Astrocyte (in vitro differentiated cells and primary cell): ENCODE measurements at regions not wholly inside any gene's neighbourhood (a gene's known extent, or its start where the extent isn't known, plus 50 kb on each side); places are given as distances from the start of the nearest gene placed in this dataset.

Experiments
- DNase-seq: peaks from one replicate; pipeline ENCODE4 v3.0.0-alpha.2; 2010; ENCODE audit warnings: low read depth
- FAIRE-seq: peaks from 2 replicates; lab custom pipeline; 2011; peaks lifted over from hg19 to GRCh38; lab: Jason Lieb, UNC
- H2AFZ ChIP-seq: 2 replicates; pipeline ENCODE4 v1.6.0; 2012; ENCODE audit warnings: low read depth, low read length, inconsistent platforms
- H3K27ac ChIP-seq: 2 replicates; pipeline ENCODE4 v1.5.1; 2011; ENCODE audit warnings: low read depth, low read length, inconsistent platforms
- H3K27me3 ChIP-seq: 2 replicates; pipeline ENCODE4 v1.6.0; 2011; ENCODE audit warnings: low read length, inconsistent platforms; ENCODE audit not compliant: insufficient read depth
- H3K36me3 ChIP-seq: 2 replicates; pipeline ENCODE4 v1.5.1; 2011; ENCODE audit warnings: low read length, inconsistent platforms; ENCODE audit not compliant: insufficient read depth
- H3K4me1 ChIP-seq: 2 replicates; pipeline ENCODE4 v1.5.1; 2011; ENCODE audit warnings: low read length, inconsistent platforms; ENCODE audit not compliant: insufficient read depth
- H3K4me2 ChIP-seq: 2 replicates; pipeline ENCODE4 v1.6.0; 2012; ENCODE audit warnings: low read length, inconsistent platforms
- H3K4me3 ChIP-seq: 2 replicates; pipeline ENCODE4 v1.5.1; 2011; ENCODE audit warnings: low read depth, mild to moderate bottlenecking, low read length, inconsistent platforms; ENCODE audit not compliant: insufficient read depth
- H3K79me2 ChIP-seq: 2 replicates; pipeline ENCODE4 v1.6.0; 2012; ENCODE audit warnings: mild to moderate bottlenecking, low read length, inconsistent platforms; ENCODE audit not compliant: insufficient read depth
- H3K9ac ChIP-seq: 2 replicates; pipeline ENCODE4 v1.6.0; 2012; ENCODE audit warnings: mild to moderate bottlenecking, low read length, inconsistent platforms
- H3K9me3 ChIP-seq: 2 replicates; pipeline ENCODE4 v1.5.1; 2012; ENCODE audit warnings: low read depth, mild to moderate bottlenecking, low read length, inconsistent platforms; ENCODE audit not compliant: insufficient read depth
- H4K20me1 ChIP-seq: 2 replicates; pipeline ENCODE4 v1.6.0; 2012; ENCODE audit warnings: low read length, inconsistent platforms; ENCODE audit not compliant: insufficient read depth
- H3K27ac Mint-ChIP-seq: one replicate; pipeline ENCODE4 v1.8.0; 2021; ENCODE audit warnings: mild to moderate bottlenecking, mixed read lengths; ENCODE audit not compliant: unreplicated experiment
- H3K27me3 Mint-ChIP-seq: one replicate; pipeline ENCODE4 v1.8.0; 2021; ENCODE audit warnings: low read depth, mixed read lengths; ENCODE audit not compliant: unreplicated experiment
- H3K36me3 Mint-ChIP-seq: one replicate; pipeline ENCODE4 v1.8.0; 2021; ENCODE audit warnings: low read depth, mixed read lengths; ENCODE audit not compliant: unreplicated experiment
- H3K4me1 Mint-ChIP-seq: one replicate; pipeline ENCODE4 v1.8.0; 2021; ENCODE audit warnings: low read depth, mixed read lengths; ENCODE audit not compliant: unreplicated experiment
- H3K4me3 Mint-ChIP-seq: one replicate; pipeline ENCODE4 v1.8.0; 2021; ENCODE audit warnings: mild to moderate bottlenecking, moderate library complexity, mixed read lengths; ENCODE audit not compliant: unreplicated experiment
- H3K9me3 Mint-ChIP-seq: one replicate; pipeline ENCODE4 v1.8.0; 2021; ENCODE audit warnings: mild to moderate bottlenecking, mixed read lengths; ENCODE audit not compliant: unreplicated experiment
- EZH2 ChIP-seq: IDR thresholded peaks from 2 replicates; pipeline ENCODE4 v1.6.1; 2012; ENCODE audit warnings: mild to moderate bottlenecking, low read length, inconsistent platforms; ENCODE audit not compliant: insufficient read depth
- TF ChIP-seq, protein P1 (sequence below): IDR thresholded peaks from 2 replicates; pipeline ENCODE4 v1.5.1; 2011; ENCODE audit warnings: low read depth, mild to moderate bottlenecking, inconsistent platforms, low read length, moderate library complexity; ENCODE audit not compliant: insufficient read depth

DNA sequence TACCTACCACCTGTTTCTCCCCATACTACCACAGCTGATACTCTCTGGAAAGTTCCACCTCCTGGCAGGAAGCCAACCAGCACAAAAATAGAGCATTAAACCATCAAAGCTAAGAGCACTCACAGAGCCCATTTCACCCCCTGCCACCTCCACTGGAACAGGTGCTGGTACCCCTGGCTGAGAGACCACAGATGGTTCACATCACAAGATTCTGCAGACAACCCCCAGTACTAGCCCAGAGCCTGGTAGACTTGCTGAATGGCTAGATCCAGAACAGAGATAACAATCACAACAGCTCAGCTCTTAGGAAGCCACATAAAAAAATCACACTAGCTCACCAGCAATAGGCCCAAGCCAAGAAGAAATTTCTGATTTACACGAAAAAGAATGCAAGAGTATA, 855.2 kb downstream of the FSCB start:
- FAIRE-seq (no peak), DNase-seq (no peak)
- H3K36me3 ChIP-seq = no peaks in the 10 kb centered on the region
- H4K20me1 ChIP-seq = no peaks in the 10 kb centered on the region
- no peak overlapping the region for H2AFZ ChIP-seq
- Mint-ChIP-seq H3K4me1 (no peaks in the 10 kb centered on the region), H3K27ac (no peak overlapping the region), H3K36me3 (no peaks in the 10 kb centered on the region), H3K27me3 (no peaks in the 10 kb centered on the region), H3K9me3 (no peaks in the 10 kb centered on the region), H3K4me3 (no peak overlapping the region)
- no peak overlapping the region for H3K27ac ChIP-seq
- no peak overlapping the region for H3K9ac ChIP-seq
- peaks cover 5% of the 10 kb centered on the region for H3K9me3 ChIP-seq
- H3K79me2 ChIP-seq = no peaks in the 10 kb centered on the region
- no peak overlapping the region for H3K4me3 ChIP-seq
- TF ChIP-seq EZH2 = no peak
- TF ChIP-seq, protein P1, sequence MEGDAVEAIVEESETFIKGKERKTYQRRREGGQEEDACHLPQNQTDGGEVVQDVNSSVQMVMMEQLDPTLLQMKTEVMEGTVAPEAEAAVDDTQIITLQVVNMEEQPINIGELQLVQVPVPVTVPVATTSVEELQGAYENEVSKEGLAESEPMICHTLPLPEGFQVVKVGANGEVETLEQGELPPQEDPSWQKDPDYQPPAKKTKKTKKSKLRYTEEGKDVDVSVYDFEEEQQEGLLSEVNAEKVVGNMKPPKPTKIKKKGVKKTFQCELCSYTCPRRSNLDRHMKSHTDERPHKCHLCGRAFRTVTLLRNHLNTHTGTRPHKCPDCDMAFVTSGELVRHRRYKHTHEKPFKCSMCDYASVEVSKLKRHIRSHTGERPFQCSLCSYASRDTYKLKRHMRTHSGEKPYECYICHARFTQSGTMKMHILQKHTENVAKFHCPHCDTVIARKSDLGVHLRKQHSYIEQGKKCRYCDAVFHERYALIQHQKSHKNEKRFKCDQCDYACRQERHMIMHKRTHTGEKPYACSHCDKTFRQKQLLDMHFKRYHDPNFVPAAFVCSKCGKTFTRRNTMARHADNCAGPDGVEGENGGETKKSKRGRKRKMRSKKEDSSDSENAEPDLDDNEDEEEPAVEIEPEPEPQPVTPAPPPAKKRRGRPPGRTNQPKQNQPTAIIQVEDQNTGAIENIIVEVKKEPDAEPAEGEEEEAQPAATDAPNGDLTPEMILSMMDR = no peak
- no peaks in the 10 kb centered on the region for H3K4me1 ChIP-seq
- no peak overlapping the region for H3K4me2 ChIP-seq
- H3K27me3 ChIP-seq = no peaks in the 10 kb centered on the region

DNA sequence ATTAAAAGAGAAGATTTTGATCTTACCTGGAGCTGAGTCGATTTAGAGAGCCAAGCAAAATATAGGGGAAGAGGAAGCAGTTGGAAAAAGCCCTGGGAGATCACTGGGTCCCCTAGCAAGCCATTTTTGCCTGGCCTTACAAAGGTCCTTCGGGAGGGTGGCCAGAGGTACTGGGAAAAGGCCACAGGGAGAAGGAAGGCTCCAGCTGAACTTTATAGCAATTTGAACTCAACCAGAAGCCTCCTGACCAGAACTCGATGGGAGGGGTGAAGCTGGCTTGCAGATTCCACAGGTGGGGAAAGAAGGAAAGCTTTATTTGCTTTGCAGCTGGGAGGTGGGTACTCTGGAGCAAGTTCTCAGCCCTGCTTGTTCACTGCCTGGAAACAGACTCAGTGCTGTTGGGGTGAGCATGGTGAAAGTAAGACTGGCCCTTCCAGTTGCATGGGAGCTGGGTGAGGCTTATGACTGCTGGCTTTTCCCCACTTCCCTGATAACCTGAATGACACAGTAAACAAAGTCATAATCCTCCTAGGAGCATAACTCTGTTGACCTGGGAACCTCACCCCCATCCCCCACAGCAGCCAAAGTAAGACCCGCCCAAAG, 855.8 kb downstream of the FSCB start:
- TF ChIP-seq, protein P1 = no peak
- TF ChIP-seq EZH2 = no peak
- no peak overlapping the region for H3K9ac ChIP-seq
- no peaks in the 10 kb centered on the region for H3K79me2 ChIP-seq
- H3K4me2 ChIP-seq = no peak overlapping the region
- H3K9me3 Mint-ChIP-seq = no peaks in the 10 kb centered on the region
- no peaks in the 10 kb centered on the region for H3K36me3 ChIP-seq
- no peaks in the 10 kb centered on the region for H3K4me1 Mint-ChIP-seq
- no peaks in the 10 kb centered on the region for H3K27me3 Mint-ChIP-seq
- no peak for DNase-seq
- no peak overlapping the region for H3K4me3 ChIP-seq
- no peaks in the 10 kb centered on the region for H3K36me3 Mint-ChIP-seq
- peaks cover 5% of the 10 kb centered on the region for H3K9me3 ChIP-seq
- no peak overlapping the region for H2AFZ ChIP-seq
- H3K4me1 ChIP-seq = no peaks in the 10 kb centered on the region
- H3K27ac Mint-ChIP-seq = no peak overlapping the region
- H3K4me3 Mint-ChIP-seq = no peak overlapping the region
- no peaks in the 10 kb centered on the region for H4K20me1 ChIP-seq
- FAIRE-seq = no peak
- no peak overlapping the region for H3K27ac ChIP-seq
- H3K27me3 ChIP-seq = no peaks in the 10 kb centered on the region

DNA sequence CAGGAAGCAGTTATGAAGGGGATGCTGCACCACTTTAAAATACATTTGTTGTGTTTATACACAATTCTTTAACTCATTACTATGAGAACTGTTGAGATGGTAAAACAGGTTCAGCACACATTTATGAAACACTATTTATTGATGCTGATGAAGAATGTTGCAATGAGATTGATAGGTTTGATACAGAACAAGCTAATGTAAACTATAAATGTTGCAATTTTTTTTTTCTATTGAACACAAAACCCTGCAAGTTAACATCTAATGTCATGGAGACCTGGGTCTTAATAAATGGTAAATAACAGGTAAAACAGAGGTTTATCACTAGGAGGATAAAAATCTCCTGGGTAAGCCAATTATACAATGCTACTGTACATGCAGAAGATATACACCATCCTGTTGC, 857.6 kb downstream of the FSCB start:
- no peaks in the 10 kb centered on the region for H3K9me3 Mint-ChIP-seq
- no peak overlapping the region for H2AFZ ChIP-seq

More for the DNA sequence above, 857.6 kb downstream of the FSCB start:
- peaks cover 5% of the 10 kb centered on the region for H3K9me3 ChIP-seq
- Mint-ChIP-seq H3K36me3 (no peaks in the 10 kb centered on the region), H3K4me3 (no peak overlapping the region), H3K4me1 (no peaks in the 10 kb centered on the region), H3K27ac (no peak overlapping the region), H3K27me3 (no peaks in the 10 kb centered on the region)
- no peak overlapping the region for H3K9ac ChIP-seq
- H3K4me3 ChIP-seq = no peak overlapping the region
- TF ChIP-seq, protein P1 = no peak
- TF ChIP-seq EZH2 = no peak
- H3K27ac ChIP-seq = no peak overlapping the region
- DNase-seq (no peak), FAIRE-seq (no peak)
- no peaks in the 10 kb centered on the region for H3K79me2 ChIP-seq
- H4K20me1 ChIP-seq = no peaks in the 10 kb centered on the region
- H3K27me3 ChIP-seq = no peaks in the 10 kb centered on the region
- no peaks in the 10 kb centered on the region for H3K36me3 ChIP-seq
- no peak overlapping the region for H3K4me2 ChIP-seq
- H3K4me1 ChIP-seq = no peaks in the 10 kb centered on the region
